Non-pigmented ciliary epithelial cell (primary cell): ENCODE measurements at regions not wholly inside any gene's neighbourhood (a gene's known extent, or its start where the extent isn't known, plus 50 kb on each side); places are given as distances from the start of the nearest gene placed in this dataset.

Experiments
- DNase-seq: peaks from one replicate; pipeline ENCODE4 v3.0.0-alpha.2; 2010; ENCODE audit warnings: low read depth

DNA sequence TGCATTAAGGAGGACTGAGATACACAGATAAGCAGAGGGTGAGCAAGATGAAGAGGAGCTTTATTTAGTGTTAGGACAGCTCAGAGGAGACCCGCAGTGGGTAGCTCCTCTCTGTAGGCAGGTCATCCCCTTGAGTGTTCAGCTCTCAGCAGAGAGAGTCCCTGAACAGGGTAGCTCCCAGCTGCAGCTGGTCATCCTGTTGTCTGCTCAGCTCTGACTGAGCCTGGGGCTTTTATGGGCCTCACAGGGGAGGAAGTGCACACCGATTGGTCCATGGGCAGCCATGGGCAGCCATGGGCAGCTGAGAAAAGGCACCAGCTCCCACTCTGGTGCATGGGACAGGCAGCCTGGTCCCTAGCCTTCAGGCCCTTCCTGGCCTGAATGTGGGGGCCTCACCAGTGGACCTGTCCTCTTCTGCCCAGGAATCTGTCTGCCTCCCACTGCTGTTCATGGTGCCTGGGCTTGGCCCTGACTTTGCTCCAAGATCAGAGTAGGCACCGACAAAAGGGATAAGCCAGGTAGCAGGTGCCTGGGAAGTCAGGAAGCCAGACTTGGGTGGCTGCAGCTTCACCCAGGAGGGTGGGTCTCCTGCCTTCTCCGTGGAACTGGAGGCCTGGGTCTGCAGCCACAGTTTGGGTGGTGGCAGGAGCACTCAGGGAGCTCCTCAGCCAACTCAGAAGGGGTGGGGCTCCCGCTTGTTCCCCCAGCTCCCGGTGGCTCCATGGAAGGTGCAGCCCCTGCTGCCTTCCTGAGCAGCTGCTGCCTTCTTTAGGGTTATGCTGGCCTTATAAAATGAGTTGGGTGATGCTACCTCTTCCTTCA is 54.7 kb downstream of the MYEOV start:
- no peak for DNase-seq

DNA sequence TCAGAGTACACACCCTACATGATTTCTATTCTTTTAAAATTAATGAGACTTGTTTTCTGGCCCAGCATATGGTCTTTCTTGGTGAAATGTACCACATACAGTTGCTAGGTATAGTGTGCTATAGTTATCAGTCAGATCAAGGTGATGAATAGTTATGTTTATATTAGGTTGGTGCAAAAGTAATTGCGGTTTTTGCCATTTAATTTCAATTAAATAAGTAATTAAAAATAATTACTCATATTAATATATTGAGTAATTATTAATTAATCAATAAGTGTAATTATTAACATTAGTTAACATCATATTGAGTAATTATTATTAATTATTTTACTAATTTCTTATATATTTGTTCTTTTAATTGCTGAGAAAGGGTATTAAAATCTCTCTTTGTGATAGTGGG is 56.1 kb downstream of the MYEOV start:
- no peak for DNase-seq

GRCh38 chr11:69350596-69350995 is 56.6 kb downstream of the MYEOV start:
- no peak for DNase-seq

GRCh38 chr11:69351460-69351859 is 57.5 kb downstream of the MYEOV start:
- peak; percentile 61 for DNase-seq

DNA sequence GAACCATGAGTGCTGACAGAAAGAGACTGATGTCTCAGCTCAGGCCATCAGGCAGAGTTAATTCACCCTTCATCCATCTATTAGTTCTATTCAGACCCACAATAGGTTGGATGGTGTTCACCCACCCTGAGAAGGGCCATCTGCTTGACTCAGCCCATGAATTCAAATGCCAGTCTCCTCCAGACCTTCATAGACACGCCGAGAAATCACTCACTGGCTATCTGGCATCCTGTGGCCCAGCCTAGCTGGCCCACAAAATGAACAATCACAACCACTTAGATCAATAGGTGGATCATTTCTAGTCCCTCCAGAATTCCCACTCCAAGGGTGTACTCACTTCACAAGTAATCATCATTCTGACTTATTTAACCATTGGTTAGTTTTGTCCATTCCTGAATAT is 58.2 kb downstream of the MYEOV start:
- no peak for DNase-seq

GRCh38 chr11:69352715-69353319 is 58.9 kb downstream of the MYEOV start:
- peak; percentile 94 for DNase-seq

- DNase-seq, result no peak
These were observed 60.0 kb downstream of the MYEOV start for GRCh38 chr11:69353696-69354544.

DNA sequence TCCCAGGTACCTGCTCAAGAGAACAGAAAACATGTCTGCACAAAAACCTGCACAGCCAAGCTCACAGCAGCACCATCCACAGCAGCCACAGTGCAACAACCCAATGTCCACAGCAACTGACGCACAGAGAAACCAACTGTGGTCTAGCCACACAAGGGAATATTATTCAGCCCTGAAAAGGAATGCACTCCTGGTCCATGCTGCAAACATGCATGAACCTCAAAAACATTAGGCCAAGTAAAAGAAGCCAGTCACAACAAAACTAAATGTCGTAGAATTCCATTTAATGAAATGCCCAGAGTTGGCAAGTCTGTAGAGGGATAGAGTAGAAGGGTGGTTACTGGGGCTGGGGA is 60.6 kb downstream of the MYEOV start:
- DNase-seq, result no peak

DNA sequence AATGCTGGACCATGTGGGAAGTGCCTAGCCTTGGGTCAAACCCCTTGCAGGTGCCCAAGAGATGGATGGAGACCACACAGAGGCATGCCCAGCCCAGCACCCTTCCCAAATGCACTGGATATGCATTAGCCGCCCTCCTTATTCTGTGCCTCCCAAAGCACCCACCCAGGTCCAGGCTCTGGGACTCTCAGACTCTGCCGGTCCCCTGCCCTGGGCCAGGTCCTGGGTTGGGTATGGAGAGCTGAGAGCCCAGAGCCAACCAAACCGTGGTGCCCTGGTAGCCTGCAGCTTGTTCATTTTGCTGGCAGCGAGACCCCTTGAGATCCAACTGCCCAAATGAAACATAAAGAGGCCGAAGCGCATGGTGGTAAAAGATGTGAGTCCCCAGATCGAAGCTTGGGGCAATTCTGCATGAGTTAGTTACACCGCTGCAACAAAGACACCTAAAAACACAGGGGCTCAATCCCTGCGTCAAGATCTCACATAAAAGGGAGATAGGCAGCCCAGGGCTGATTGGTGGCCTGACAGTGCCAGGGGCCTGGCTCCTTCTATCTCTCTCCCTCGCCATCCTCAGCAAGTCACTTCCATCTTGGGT is 61.5 kb downstream of the MYEOV start:
- no peak for DNase-seq

GRCh38 chr11:69355959-69356702 is 62.2 kb downstream of the MYEOV start:
- DNase-seq, result no peak

DNA sequence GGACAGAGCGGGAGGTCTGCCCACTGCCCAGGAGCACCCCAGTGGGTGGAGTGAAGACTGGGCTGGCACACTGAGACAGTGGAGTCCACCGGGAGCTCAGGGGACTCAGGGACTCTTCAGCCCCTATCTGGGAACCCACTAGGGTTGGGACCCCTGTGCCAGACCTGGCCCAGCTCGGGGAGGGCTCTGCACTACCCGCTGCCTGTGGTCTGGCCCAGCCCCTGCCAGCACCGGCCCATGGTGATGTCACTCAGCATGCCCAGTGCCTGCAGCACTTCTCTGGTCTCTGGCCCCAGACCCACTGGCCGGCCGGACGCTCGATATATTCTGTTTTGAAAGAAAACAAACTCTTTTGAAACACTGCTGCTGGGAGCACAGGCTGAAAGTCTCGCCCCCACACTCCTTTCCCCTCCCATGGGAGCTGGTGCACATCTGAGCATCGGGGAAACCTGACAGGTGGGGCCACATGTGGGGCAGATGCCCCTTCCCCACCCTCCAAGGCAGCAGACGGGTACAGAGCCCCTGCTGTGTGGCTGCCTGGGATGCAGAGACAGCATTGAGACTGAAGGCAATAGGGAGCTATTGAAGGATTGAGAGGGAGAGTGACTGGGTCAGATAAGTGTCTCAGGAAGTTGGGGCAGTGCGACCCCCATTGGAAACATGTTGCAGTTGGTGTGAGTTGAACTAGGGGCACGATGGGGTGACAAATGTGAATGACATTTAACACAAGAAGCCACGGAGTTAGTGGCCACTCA is 62.9 kb downstream of the MYEOV start:
- DNase-seq, result no peak

- DNase-seq, result no peak
These were observed 63.8 kb downstream of the MYEOV start for GRCh38 chr11:69357458-69358397.

DNA sequence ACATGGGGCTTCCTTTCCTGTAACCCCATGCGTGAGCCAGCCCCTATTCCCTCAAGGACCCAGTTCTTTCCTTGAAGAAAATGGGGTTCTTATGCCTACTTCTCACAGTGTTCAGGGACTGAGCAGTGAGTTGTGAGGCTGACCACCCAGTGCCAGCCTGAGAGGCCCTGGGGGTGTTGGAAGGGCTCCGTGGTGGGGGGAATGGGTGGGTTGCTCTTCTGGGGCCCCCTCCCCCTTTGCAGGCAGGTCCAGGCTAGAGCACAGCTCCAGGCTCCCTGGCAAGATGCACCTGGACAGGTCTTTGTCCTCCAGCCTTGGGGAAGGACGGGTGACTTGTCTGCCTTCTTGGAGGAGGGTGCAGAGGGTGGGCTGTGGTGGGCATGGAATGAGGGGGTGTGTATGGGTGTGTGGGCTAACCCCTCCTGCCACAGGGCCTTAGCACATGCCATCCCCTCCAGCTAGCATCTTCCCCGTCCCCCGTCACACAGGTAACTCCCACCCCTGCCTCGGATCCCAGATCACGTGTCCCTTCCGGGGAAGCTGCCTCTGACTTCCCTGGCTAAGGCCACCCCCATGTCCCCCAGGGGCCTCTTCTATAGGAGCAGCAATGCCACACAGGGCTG is 64.6 kb downstream of the MYEOV start:
- no peak for DNase-seq

- no peak for DNase-seq
These were observed 66.0 kb downstream of the MYEOV start for GRCh38 chr11:69359735-69360480.

DNA sequence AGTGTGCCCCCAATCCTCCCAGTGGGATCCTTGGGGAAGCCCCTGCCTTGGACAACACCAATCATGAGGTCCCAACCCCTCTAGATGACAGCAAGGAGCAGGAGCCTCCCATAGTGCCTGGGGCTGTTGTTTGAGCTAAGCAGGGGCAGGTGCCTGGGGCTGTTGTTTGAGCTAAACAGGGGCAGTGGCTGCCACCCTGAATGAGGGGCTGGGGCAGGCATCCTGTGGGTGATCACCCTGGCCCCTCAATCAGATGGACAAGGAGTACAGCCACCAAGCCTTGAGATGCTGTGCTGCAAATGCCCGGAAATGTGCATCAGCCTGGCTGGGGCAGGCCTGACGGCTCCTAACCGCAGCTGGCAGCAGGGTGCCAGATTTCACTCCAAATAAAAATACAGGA is 66.7 kb downstream of the MYEOV start:
- no peak for DNase-seq

DNA sequence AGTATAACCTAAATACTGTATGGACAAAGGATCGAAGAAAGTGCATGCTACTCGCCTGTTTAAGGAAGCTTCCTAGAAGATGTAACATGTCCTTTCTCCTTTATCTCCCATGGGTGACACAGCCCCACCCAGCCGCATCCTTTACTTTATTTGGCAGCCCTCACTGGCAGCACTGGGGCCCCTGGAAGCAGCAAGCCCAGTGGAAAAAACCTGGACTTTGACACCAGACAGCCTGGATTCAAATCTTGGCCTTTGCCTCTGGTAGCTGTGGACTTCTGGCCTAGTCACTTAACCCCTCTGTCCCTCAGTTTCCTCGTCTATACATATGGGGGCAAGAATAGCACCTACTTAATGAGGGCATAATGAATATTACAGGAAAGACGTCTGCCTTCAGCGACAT is 67.1 kb downstream of the MYEOV start:
- DNase-seq, result no peak

DNA sequence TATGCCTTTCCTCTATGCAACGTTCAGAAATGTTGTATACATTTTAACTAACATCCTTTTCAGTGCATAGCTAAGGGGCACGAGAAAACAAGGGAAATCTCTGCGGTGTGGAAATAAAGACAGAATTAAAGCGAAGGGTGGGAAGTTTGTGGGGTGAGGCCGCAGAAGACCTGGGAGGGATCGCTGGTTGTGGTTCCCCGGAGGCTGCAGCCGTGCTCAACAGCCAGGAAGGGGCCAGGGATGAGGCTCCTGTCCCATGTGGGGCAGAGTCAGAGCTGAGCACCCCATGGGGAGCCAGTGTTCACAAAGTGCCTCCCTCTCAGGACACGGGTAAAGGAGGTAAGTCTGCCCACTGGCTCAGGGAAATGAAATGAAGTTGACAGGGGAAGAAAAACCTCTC is 67.5 kb downstream of the MYEOV start:
- DNase-seq, result no peak

DNA sequence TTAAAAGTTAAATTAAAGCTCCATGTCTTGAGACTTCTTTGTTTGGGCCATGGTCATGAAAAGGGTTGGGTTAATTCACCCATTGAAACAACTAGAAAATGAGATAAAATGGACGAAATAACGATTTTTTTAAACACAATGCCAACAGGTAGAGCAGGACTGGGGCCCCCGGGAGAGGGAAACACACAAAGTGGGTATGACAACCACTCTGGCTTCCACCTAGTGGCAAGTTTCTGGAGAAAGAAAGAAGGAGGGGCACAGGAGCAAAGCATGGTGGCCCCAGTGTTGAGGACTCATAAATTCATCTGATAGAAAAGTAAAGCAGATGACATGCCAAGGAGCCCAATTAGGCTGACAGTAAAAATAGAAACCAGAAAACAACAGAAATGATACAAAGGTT is 68.4 kb downstream of the MYEOV start:
- DNase-seq, result no peak

DNA sequence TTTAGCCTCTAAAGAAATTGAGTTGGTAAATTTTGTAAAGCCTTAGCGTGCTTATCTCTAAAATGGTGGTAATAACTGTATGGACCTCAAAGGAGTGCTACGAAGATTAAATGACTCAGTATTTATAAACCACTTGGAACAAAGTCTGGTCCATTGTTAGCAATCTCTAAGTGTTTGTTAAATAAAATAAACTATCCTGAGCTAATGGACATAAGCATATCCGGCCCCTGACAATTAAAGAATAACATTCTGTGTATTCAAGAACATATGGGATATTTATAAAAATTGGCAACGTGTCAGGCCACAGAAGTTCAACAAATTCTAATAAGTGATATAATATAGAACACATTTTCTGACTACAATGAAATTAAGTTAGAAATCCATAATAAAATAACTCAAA is 71.0 kb downstream of the MYEOV start:
- peak; percentile 27 for DNase-seq
